ENCODE measurements at regions not wholly inside any gene's neighbourhood (a gene's known extent, or its start where the extent isn't known, plus 50 kb on each side); places are given as distances from the start of the nearest gene placed in this dataset.

DNA sequence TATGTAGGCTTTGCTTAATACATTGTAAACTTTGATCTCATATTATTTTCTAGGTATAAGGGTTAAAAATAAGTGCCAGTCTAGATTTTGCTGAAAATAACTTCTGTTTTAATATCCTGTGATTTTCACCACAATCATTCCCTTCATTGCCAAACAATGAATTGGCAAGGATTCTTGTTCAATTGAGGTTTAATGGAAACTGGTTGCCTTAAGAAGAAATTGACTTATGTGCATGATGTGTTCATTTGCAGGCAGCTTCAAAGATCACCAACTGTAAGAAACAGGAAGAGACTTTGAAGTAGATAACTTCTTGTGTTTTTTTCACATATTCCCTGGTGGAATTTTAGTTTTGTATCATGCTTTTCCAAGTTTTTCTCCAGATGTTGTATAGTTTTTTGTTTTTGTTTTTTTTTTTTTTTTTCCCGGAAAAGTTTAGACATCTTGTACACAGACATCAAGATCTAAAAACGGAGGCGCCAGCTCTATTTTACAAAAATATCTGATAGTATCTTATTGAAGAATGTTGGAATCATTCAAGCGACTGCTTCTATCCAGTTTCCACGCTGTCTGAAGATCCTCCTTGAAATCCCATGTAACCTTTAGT is 108.3 kb downstream of the POSTN start:
- Histone ChIP-seq H3K27ac (no peak overlapping the region), H3K4me1 (no peaks in the 10 kb centered on the region), H3K9me3 (no peaks in the 10 kb centered on the region), H3K36me3 (no peaks in the 10 kb centered on the region), H3K4me3 (no peak overlapping the region), H3K27me3 (no peaks in the 10 kb centered on the region)
- no peak for TF ChIP-seq CTCF (IDR thresholded peaks at IDR 0.05)
- no peak for DNase-seq (ENCODE audit: low spot score)

DNA sequence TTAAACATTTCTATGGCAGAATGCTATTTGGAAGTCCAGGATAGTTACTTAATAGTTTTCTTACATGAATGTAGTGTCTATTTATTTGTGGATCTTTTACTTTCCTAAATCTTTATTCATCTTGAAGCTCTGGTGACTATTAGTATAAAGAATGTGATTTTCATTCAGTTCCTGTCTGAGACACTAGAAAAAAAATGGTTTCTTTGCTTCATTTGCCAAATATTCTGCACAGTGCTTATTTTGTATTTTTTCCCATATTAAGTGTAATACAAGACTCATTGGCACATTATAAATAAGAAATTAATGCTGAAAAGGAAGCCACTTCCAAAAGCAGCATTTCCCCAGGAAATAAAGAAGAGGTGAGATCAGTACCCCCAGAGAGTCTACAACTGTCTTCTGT is 109.8 kb downstream of the POSTN start:
- Histone ChIP-seq H3K36me3 (no peaks in the 10 kb centered on the region), H3K4me1 (no peaks in the 10 kb centered on the region), H3K27ac (no peak overlapping the region), H3K4me3 (no peak overlapping the region), H3K27me3 (no peaks in the 10 kb centered on the region), H3K9me3 (no peaks in the 10 kb centered on the region)
- DNase-seq (ENCODE audit: low spot score): no peak
- TF ChIP-seq CTCF (IDR thresholded peaks at IDR 0.05): no peak

GRCh38 chr13:37486171-37486681 is 112.3 kb downstream of the POSTN start:
- no peak for DNase-seq (ENCODE audit: low spot score)
- H3K27me3 ChIP-seq: no peaks in the 10 kb centered on the region
- no peaks in the 10 kb centered on the region for H3K36me3 ChIP-seq
- no peak for TF ChIP-seq CTCF (IDR thresholded peaks at IDR 0.05)
- H3K9me3 ChIP-seq: no peaks in the 10 kb centered on the region
- H3K4me1 ChIP-seq: no peaks in the 10 kb centered on the region
- no peak overlapping the region for H3K4me3 ChIP-seq
- H3K27ac ChIP-seq: no peak overlapping the region

GRCh38 chr13:37485756-37486155 is 112.8 kb downstream of the POSTN start:
- H3K4me1 ChIP-seq: no peaks in the 10 kb centered on the region
- no peaks in the 10 kb centered on the region for H3K36me3 ChIP-seq
- no peak for TF ChIP-seq CTCF (IDR thresholded peaks at IDR 0.05)
- no peak overlapping the region for H3K4me3 ChIP-seq
- H3K27ac ChIP-seq: no peak overlapping the region
- H3K9me3 ChIP-seq: no peaks in the 10 kb centered on the region
- DNase-seq (ENCODE audit: low spot score): no peak
- H3K27me3 ChIP-seq: no peaks in the 10 kb centered on the region

DNA sequence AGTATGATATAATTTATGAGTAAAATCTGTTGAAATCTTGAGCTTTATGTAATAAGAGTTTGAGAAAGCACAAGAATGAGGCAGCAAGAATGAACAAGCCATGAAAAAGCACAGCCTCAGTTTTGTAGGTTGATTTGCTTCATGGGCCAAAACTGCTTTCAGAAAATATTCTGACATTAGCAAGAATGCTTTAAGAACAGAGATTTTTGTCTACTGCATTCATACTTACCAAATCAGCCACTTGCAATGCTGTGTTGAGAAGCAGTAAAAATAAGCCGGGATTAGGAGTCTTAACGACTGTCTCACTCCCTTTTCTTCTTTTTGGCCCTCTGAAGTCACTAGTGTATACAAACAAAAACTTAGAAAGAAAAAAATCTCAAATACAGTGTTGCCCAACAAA is 114.5 kb downstream of the POSTN start:
- Histone ChIP-seq H3K4me3 (no peak overlapping the region), H3K36me3 (no peaks in the 10 kb centered on the region), H3K4me1 (no peaks in the 10 kb centered on the region), H3K9me3 (no peaks in the 10 kb centered on the region), H3K27me3 (no peaks in the 10 kb centered on the region), H3K27ac (no peak overlapping the region)
- no peak for DNase-seq (ENCODE audit: low spot score)
- no peak for TF ChIP-seq CTCF (IDR thresholded peaks at IDR 0.05)

DNA sequence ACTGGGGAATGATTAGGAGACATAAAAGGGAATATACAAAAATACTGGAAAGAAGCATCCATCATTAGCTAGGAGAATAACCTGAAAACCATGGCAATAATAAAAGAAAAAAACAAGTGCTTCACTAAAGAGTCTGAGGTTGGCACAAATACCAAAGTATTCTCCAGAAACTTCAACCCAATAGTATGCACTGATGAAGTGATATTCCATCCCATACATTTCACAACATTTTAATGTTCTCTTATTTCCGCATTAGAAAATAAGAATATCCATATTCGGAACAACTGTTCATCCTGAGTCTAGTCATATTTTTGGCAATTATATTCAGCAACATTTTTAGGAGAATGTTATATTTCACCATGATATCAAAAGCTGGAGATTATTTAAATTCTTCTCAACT is 116.2 kb downstream of the POSTN start:
- no peak for TF ChIP-seq CTCF (IDR thresholded peaks at IDR 0.05)
- Histone ChIP-seq H3K4me1 (no peaks in the 10 kb centered on the region), H3K27ac (no peak overlapping the region), H3K36me3 (no peaks in the 10 kb centered on the region), H3K4me3 (no peak overlapping the region), H3K27me3 (no peaks in the 10 kb centered on the region), H3K9me3 (no peaks in the 10 kb centered on the region)
- DNase-seq (ENCODE audit: low spot score): no peak

All from right atrium auricular region (tissue), 2 donors.